ENCODE measurements at regions not wholly inside any gene's neighbourhood (a gene's known extent, or its start where the extent isn't known, plus 50 kb on each side); places are given as distances from the start of the nearest gene placed in this dataset.

DNA sequence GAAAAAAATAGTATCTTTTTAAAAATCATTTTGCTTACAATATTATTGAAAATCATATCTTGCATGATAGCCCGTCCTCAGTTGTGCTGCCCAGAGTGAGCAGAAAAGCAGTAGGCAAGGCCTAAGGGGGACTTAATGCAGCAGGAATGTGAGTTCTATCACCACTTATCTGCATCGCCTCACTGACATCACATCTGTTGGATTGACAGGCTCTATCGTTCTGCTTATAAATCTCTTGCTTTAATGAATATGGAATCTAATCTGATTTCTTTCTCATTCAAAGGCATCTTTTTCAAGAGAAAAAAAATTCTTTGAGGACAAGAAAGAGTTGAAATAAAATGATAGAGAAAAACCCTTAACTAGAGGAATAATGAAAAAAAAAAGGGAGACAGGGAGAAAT is 249.9 kb downstream of the PAPSS1 start:
- 70% methylated on average over 3 of the region's 3 CpGs for WGBS (ENCODE audit: low lambda C conversion rate, missing lambda C conversion rate)
- H2AFZ ChIP-seq = no peak overlapping the region
- no peak for TF ChIP-seq EZH2 (IDR thresholded peaks at IDR 0.05; ENCODE audit: borderline replicate concordance)
- TF ChIP-seq EZH2phosphoT487 (IDR thresholded peaks at IDR 0.05; ENCODE audit: low read depth, severe bottlenecking, unreplicated experiment) = no peak
- TF ChIP-seq, protein P1, sequence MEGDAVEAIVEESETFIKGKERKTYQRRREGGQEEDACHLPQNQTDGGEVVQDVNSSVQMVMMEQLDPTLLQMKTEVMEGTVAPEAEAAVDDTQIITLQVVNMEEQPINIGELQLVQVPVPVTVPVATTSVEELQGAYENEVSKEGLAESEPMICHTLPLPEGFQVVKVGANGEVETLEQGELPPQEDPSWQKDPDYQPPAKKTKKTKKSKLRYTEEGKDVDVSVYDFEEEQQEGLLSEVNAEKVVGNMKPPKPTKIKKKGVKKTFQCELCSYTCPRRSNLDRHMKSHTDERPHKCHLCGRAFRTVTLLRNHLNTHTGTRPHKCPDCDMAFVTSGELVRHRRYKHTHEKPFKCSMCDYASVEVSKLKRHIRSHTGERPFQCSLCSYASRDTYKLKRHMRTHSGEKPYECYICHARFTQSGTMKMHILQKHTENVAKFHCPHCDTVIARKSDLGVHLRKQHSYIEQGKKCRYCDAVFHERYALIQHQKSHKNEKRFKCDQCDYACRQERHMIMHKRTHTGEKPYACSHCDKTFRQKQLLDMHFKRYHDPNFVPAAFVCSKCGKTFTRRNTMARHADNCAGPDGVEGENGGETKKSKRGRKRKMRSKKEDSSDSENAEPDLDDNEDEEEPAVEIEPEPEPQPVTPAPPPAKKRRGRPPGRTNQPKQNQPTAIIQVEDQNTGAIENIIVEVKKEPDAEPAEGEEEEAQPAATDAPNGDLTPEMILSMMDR (IDR thresholded peaks at IDR 0.05; ENCODE audit: poor library complexity) = no peak

DNA sequence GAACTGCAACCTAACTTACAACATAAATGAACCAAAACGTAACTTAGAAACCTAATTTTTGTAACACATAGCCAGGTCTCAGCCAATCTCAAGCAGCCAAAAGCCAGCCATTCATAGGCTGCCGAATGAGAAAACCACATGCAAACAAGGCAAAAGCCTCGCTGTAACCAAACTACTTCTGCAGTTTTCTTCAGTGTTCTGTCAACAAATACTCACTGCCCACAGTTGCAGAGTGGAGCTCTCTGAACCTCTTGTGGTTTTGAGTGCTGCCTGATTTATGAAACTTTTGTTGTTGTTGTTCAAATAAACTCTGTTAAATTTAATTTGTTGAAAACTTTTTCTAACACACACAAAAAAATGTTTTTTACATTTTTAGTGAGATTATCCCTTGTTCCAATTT is 251.2 kb downstream of the PAPSS1 start:
- Histone ChIP-seq H3K4me1 (ENCODE audit: insufficient read depth) (no peaks in the 10 kb centered on the region), H3K36me3 (replicated peaks; ENCODE audit: insufficient read depth, low read depth) (no peaks in the 10 kb centered on the region), H3K9me3 (ENCODE audit: low read depth) (no peaks in the 10 kb centered on the region), H3K4me2 (no peak overlapping the region), H3K27ac (no peak overlapping the region), H3K27me3 (no peaks in the 10 kb centered on the region), H3K4me3 (no peak overlapping the region), H2AFZ (no peak overlapping the region), H3K79me2 (no peaks in the 10 kb centered on the region), H3K9me2 (replicated peaks; ENCODE audit: insufficient read depth) (no peaks in the 10 kb centered on the region), H4K20me1 (ENCODE audit: insufficient read depth, poor library complexity, severe bottlenecking) (no peaks in the 10 kb centered on the region)
- no peak for TF ChIP-seq EZH2 (IDR thresholded peaks at IDR 0.05; ENCODE audit: borderline replicate concordance)
- TF ChIP-seq, protein P1 (IDR thresholded peaks at IDR 0.05; ENCODE audit: poor library complexity) = no peak
- TF ChIP-seq EZH2phosphoT487 (IDR thresholded peaks at IDR 0.05; ENCODE audit: low read depth, severe bottlenecking, unreplicated experiment) = no peak
- no peak for DNase-seq (ENCODE audit: low spot score)
- WGBS (ENCODE audit: low lambda C conversion rate, missing lambda C conversion rate) = 71% methylated on average over 3 of the region's 3 CpGs

More for the DNA sequence above, 249.9 kb downstream of the PAPSS1 start:
- no peaks in the 10 kb centered on the region for H3K36me3 ChIP-seq (replicated peaks; ENCODE audit: insufficient read depth, low read depth)
- no peaks in the 10 kb centered on the region for H3K9me2 ChIP-seq (replicated peaks; ENCODE audit: insufficient read depth)
- H3K27ac ChIP-seq = no peak overlapping the region
- no peak overlapping the region for H3K4me3 ChIP-seq
- no peak overlapping the region for H3K4me2 ChIP-seq
- H3K4me1 ChIP-seq (ENCODE audit: insufficient read depth) = no peaks in the 10 kb centered on the region
- DNase-seq (ENCODE audit: low spot score) = no peak
- no peaks in the 10 kb centered on the region for H3K27me3 ChIP-seq
- no peaks in the 10 kb centered on the region for H3K9me3 ChIP-seq (ENCODE audit: low read depth)
- H4K20me1 ChIP-seq (ENCODE audit: insufficient read depth, poor library complexity, severe bottlenecking) = no peaks in the 10 kb centered on the region
- no peaks in the 10 kb centered on the region for H3K79me2 ChIP-seq

GRCh38 chr4:107468156-107468555 is 251.9 kb downstream of the PAPSS1 start:
- Histone ChIP-seq H2AFZ (no peak overlapping the region), H3K4me3 (no peak overlapping the region), H3K4me2 (no peak overlapping the region), H3K36me3 (replicated peaks; ENCODE audit: insufficient read depth, low read depth) (no peaks in the 10 kb centered on the region), H3K27ac (no peak overlapping the region), H3K27me3 (no peaks in the 10 kb centered on the region), H3K79me2 (no peaks in the 10 kb centered on the region), H4K20me1 (ENCODE audit: insufficient read depth, poor library complexity, severe bottlenecking) (no peaks in the 10 kb centered on the region), H3K9me2 (replicated peaks; ENCODE audit: insufficient read depth) (no peaks in the 10 kb centered on the region), H3K4me1 (ENCODE audit: insufficient read depth) (no peaks in the 10 kb centered on the region), H3K9me3 (ENCODE audit: low read depth) (no peaks in the 10 kb centered on the region)
- 93% methylated on average over 1 of the region's 1 CpG for WGBS (ENCODE audit: low lambda C conversion rate, missing lambda C conversion rate)
- DNase-seq (ENCODE audit: low spot score) = no peak
- TF ChIP-seq EZH2phosphoT487 (IDR thresholded peaks at IDR 0.05; ENCODE audit: low read depth, severe bottlenecking, unreplicated experiment) = no peak
- TF ChIP-seq EZH2 (IDR thresholded peaks at IDR 0.05; ENCODE audit: borderline replicate concordance) = no peak
- TF ChIP-seq, protein P1 (IDR thresholded peaks at IDR 0.05; ENCODE audit: poor library complexity) = no peak

GRCh38 chr4:107467461-107467860 is 252.6 kb downstream of the PAPSS1 start:
- no peaks in the 10 kb centered on the region for H3K79me2 ChIP-seq
- H3K4me3 ChIP-seq = no peak overlapping the region
- no peak for DNase-seq (ENCODE audit: low spot score)
- no peaks in the 10 kb centered on the region for H3K9me2 ChIP-seq (replicated peaks; ENCODE audit: insufficient read depth)
- no peaks in the 10 kb centered on the region for H4K20me1 ChIP-seq (ENCODE audit: insufficient read depth, poor library complexity, severe bottlenecking)
- H3K27ac ChIP-seq = no peak overlapping the region
- no peak overlapping the region for H3K4me2 ChIP-seq
- WGBS (ENCODE audit: low lambda C conversion rate, missing lambda C conversion rate) = 80% methylated on average over 3 of the region's 3 CpGs
- TF ChIP-seq EZH2 (IDR thresholded peaks at IDR 0.05; ENCODE audit: borderline replicate concordance) (no peak), EZH2phosphoT487 (IDR thresholded peaks at IDR 0.05; ENCODE audit: low read depth, severe bottlenecking, unreplicated experiment) (no peak)
- TF ChIP-seq, protein P1 (IDR thresholded peaks at IDR 0.05; ENCODE audit: poor library complexity) = no peak
- H3K9me3 ChIP-seq (ENCODE audit: low read depth) = no peaks in the 10 kb centered on the region
- H3K4me1 ChIP-seq (ENCODE audit: insufficient read depth) = no peaks in the 10 kb centered on the region
- H2AFZ ChIP-seq = no peak overlapping the region
- H3K36me3 ChIP-seq (replicated peaks; ENCODE audit: insufficient read depth, low read depth) = no peaks in the 10 kb centered on the region
- no peaks in the 10 kb centered on the region for H3K27me3 ChIP-seq

Measured in hepatocyte (in vitro differentiated cells).